Spleen (tissue), 7 donors: ENCODE measurements at regions not wholly inside any gene's neighbourhood (a gene's known extent, or its start where the extent isn't known, plus 50 kb on each side); places are given as distances from the start of the nearest gene placed in this dataset.

Experiments used
- POLR2A ChIP-seq, 3 donors: fragments of 450-650 bp; IDR thresholded peaks; one replicate each; pipeline ENCODE4 v1.5.1; 2017; ENCODE audit warnings: antibody characterized with exemption in 3 of 3, mild to moderate bottlenecking in 1 of 3
- POLR2AphosphoS5 ChIP-seq, 3 donors: sonication (generic); formaldehyde crosslinking; IDR thresholded peaks; one replicate each; pipeline ENCODE4 v1.5.1; 2017; ENCODE audit warnings: antibody characterized with exemption in 3 of 3
- TF ChIP-seq, protein P1 (sequence below), 11 experiments: fragments of 200-600 bp in 7 of 11; fragments of 450-650 bp in 4 of 11; sonication (generic) in 4 of 11; IDR thresholded peaks in 8 of 11; conservative IDR thresholded peaks in 3 of 11; 1 replicate in 7 of 11; 2 replicates in 4 of 11; pipeline versions ENCODE4 v1.4.0 to v1.8.0; 2016 to 2021; ENCODE audit warnings: antibody characterized with exemption in 11 of 11, inconsistent platforms in 4 of 11, mild to moderate bottlenecking in 1 of 11
- donor health status: DM: no; HTN: no; CAD: no; lungs with moderate emphysema.
- donor health status: DM: no; HTN: no; CAD: no.
- donor health status: DM: no; HTN: no; CAD: no.

DNA sequence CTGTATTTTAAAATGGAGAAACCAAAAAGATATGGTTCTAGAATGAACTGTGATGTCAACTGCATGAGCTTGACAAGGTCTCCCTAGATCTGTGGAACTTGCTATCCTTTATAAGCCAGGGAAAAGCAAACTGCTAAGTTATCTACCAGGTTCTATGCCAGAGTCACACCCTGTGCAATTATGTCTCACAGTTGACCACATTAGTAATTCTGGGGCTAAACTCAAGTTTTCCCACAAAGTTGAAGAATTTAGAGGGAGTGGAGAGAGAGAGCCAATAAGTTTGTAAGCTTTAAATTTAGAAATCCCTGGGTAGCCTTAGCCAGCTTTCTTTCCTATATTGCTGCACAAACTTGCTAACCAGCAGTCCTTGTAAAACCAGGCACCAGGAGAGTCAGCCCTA lies 407.0 kb upstream of the SASH1 start:
- TF ChIP-seq, protein P1, sequence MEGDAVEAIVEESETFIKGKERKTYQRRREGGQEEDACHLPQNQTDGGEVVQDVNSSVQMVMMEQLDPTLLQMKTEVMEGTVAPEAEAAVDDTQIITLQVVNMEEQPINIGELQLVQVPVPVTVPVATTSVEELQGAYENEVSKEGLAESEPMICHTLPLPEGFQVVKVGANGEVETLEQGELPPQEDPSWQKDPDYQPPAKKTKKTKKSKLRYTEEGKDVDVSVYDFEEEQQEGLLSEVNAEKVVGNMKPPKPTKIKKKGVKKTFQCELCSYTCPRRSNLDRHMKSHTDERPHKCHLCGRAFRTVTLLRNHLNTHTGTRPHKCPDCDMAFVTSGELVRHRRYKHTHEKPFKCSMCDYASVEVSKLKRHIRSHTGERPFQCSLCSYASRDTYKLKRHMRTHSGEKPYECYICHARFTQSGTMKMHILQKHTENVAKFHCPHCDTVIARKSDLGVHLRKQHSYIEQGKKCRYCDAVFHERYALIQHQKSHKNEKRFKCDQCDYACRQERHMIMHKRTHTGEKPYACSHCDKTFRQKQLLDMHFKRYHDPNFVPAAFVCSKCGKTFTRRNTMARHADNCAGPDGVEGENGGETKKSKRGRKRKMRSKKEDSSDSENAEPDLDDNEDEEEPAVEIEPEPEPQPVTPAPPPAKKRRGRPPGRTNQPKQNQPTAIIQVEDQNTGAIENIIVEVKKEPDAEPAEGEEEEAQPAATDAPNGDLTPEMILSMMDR (IDR thresholded peaks at IDR 0.05 in 8 of 11, conservative IDR thresholded peaks at IDR 0.05 in 3 of 11): no peak
- no peak for TF ChIP-seq POLR2AphosphoS5 (IDR thresholded peaks at IDR 0.05)
- TF ChIP-seq POLR2A (IDR thresholded peaks at IDR 0.05): no peak
